SU-DHL-6 (cell line): ENCODE measurements at regions not wholly inside any gene's neighbourhood (a gene's known extent, or its start where the extent isn't known, plus 50 kb on each side); places are given as distances from the start of the nearest gene placed in this dataset.

Source experiments
- EZH2phosphoT487 ChIP-seq: fragments of 200-600 bp; sonication (generic), shearing (Covaris generic); conservative IDR thresholded peaks from 2 replicates; pipeline ENCODE4 v1.6.1; 2018; ENCODE audit warnings: mild to moderate bottlenecking, antibody characterized with exemption, low read length, moderate library complexity, mixed read lengths
- TF ChIP-seq, protein P1 (sequence below): fragments of 200-600 bp; sonication (generic); IDR thresholded peaks from one replicate; pipeline ENCODE4 v1.5.1; 2017; ENCODE audit warnings: antibody characterized with exemption, mild to moderate bottlenecking, low read length, moderate library complexity; ENCODE audit not compliant: insufficient read depth, poor library complexity, severe bottlenecking

GRCh38 chr12:100692502-100692901, 102.1 kb upstream of the ANO4 start:
- TF ChIP-seq, protein P1, sequence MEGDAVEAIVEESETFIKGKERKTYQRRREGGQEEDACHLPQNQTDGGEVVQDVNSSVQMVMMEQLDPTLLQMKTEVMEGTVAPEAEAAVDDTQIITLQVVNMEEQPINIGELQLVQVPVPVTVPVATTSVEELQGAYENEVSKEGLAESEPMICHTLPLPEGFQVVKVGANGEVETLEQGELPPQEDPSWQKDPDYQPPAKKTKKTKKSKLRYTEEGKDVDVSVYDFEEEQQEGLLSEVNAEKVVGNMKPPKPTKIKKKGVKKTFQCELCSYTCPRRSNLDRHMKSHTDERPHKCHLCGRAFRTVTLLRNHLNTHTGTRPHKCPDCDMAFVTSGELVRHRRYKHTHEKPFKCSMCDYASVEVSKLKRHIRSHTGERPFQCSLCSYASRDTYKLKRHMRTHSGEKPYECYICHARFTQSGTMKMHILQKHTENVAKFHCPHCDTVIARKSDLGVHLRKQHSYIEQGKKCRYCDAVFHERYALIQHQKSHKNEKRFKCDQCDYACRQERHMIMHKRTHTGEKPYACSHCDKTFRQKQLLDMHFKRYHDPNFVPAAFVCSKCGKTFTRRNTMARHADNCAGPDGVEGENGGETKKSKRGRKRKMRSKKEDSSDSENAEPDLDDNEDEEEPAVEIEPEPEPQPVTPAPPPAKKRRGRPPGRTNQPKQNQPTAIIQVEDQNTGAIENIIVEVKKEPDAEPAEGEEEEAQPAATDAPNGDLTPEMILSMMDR = no peak
- no peak for TF ChIP-seq EZH2phosphoT487
